GM12875 (cell line): ENCODE measurements at regions not wholly inside any gene's neighbourhood (a gene's known extent, or its start where the extent isn't known, plus 50 kb on each side); places are given as distances from the start of the nearest gene placed in this dataset.
"Not testable (repeated sequence)": the region's sequence is repeated elsewhere in the genome, so short reads cannot be mapped to it uniquely, and the experiment has no call there.

ENCODE experiments used
- H3K4me3 ChIP-seq: one replicate; pipeline ENCODE4 v1.5.1; 2011; ENCODE audit warnings: low read depth, low read length, control low read depth
- TF ChIP-seq, protein P1 (sequence below): IDR thresholded peaks from 2 replicates; pipeline ENCODE4 v1.5.1; 2011; ENCODE audit warnings: low read depth, mild to moderate bottlenecking, control low read depth, inconsistent platforms, low read length, moderate library complexity, borderline replicate concordance; ENCODE audit not compliant: insufficient read depth

DNA sequence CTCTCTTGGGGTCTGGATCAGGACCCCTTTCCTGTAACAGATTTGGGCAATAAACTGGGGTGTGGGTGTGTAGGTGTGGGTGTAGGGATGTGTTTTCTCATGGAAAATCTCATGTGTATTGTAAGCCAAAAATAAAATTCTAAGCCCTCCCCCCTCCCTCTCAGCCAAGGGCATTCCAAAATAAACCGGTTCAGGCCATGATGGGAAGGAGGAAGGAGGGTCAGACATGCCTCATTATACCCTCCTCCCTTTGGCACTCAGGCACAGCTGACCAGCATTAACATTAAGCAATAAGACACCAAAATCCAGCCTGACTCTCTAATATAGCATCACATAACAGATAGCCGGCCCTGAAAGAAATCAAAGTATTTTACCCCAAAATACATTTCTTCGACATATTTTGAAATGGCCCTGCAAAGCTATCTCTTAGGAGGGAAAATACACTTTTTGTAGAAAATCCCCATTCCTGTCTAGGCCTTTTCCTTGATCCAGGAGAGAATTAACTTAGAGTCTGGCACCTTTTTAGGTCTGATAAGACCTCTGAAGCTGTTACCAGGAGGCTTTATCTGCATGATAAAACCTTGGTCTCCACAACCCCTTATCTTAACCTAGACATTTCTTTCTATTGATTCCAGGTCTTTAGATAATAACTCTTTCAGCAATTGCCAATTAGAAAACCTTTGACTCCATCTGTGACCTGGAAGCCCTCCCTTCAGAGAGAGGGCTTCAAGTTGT, 128.7 kb upstream of the COL5A2 start:
- no peak overlapping the region for H3K4me3 ChIP-seq
- TF ChIP-seq, protein P1, sequence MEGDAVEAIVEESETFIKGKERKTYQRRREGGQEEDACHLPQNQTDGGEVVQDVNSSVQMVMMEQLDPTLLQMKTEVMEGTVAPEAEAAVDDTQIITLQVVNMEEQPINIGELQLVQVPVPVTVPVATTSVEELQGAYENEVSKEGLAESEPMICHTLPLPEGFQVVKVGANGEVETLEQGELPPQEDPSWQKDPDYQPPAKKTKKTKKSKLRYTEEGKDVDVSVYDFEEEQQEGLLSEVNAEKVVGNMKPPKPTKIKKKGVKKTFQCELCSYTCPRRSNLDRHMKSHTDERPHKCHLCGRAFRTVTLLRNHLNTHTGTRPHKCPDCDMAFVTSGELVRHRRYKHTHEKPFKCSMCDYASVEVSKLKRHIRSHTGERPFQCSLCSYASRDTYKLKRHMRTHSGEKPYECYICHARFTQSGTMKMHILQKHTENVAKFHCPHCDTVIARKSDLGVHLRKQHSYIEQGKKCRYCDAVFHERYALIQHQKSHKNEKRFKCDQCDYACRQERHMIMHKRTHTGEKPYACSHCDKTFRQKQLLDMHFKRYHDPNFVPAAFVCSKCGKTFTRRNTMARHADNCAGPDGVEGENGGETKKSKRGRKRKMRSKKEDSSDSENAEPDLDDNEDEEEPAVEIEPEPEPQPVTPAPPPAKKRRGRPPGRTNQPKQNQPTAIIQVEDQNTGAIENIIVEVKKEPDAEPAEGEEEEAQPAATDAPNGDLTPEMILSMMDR = no peak

DNA sequence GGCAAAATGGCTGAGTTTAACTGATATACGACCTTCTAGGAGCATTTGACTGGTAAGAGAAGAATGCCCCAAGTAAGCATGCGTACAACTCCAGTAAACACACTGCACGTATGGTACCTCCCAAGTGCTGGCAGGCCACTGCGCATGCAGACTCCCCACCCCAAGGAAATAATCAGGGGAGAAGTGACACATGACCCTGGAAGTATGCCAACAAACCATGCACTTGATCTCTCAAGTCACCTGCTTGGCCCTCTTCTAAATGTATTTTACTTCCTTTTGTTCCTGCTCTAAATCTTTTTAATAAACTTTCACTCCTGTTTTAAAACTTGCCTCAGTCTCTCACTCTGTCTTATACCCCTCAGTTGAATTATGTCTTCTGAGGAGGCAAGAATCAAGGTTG, 129.8 kb upstream of the COL5A2 start:
- TF ChIP-seq, protein P1 = no peak
- no peak overlapping the region for H3K4me3 ChIP-seq

DNA sequence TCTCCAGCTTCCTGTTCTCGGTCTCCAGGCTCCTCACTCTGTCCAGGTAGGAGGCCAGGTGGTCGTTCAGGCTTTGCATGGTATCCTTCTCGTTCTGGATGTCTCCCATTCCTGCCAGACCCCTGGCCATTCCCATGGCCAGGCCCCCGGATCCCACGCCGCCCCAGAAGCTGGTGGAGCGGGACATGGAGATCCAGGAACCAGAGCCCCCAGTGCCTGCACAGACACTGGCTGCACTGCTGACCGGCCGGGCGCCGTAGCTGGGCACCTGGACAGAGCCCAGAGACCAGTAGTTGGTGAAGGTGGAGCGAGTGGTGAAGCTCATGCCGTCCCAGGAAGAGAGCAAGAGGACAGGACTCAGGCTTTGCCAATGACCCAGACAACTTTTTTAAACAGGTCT, 129.1 kb upstream of the WDR75 start:
- H3K4me3 ChIP-seq = no peak overlapping the region
- TF ChIP-seq, protein P1 = no peak

DNA sequence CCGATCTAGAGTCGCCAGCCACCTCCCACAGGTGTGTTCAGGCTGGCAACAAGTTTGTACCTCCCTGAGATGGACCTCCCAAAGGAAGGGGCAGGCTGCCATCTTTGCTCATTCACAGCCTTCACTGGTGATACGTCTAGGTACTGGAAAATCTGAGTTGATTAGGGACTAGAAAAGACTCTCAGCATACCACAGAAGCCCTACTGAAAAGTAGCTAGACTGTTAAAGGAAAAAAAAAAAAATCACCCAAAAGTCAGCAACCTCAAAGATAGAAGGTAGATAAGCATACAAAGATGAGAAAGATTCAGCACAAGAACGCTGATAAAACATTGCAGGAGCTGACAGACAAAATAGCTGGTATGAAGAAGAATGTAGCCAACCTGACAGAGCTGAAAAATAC, 128.6 kb upstream of the WDR75 start:
- TF ChIP-seq, protein P1 = no peak
- H3K4me3 ChIP-seq = no peak overlapping the region

DNA sequence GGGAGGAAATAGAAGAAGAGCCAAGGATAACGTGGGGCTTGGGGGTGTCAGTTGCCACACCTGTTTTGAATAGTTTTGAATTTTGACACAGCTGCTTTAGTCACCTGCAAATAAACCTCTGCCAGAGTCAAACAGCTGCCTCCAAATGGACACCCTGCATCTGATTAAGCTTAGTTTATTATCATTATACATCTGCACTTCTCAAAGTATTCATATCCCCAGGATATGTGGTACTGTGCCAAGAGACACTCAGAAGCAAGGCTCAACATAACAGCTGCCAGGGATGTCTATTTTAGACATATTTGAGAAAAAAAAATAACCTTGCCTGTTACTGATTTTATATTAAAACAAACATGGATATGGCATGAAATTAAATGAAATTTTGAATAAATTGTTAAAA, 122.5 kb upstream of the WDR75 start:
- H3K4me3 ChIP-seq = no peak overlapping the region
- TF ChIP-seq, protein P1 = no peak

DNA sequence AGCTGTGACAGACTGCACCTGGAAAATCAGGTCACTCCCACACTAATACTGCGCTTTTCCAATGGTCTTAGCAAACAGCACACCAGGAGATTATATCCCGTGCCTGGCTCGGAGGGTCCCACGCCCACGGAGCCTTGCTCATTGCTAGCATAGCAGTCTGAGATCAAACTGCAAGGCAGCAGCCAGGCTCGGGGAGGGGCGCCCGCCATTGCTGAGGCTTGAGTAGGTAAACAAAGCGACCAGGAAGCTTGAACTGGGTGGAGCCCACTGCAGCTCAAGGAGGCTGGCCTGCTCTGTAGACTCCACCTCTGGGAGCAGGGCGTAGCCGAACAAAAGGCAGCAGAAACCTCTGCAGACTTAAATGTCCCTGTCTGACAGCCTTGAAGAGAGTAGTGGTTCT, 121.8 kb upstream of the WDR75 start:
- not testable (repeated sequence) for H3K4me3 ChIP-seq

DNA sequence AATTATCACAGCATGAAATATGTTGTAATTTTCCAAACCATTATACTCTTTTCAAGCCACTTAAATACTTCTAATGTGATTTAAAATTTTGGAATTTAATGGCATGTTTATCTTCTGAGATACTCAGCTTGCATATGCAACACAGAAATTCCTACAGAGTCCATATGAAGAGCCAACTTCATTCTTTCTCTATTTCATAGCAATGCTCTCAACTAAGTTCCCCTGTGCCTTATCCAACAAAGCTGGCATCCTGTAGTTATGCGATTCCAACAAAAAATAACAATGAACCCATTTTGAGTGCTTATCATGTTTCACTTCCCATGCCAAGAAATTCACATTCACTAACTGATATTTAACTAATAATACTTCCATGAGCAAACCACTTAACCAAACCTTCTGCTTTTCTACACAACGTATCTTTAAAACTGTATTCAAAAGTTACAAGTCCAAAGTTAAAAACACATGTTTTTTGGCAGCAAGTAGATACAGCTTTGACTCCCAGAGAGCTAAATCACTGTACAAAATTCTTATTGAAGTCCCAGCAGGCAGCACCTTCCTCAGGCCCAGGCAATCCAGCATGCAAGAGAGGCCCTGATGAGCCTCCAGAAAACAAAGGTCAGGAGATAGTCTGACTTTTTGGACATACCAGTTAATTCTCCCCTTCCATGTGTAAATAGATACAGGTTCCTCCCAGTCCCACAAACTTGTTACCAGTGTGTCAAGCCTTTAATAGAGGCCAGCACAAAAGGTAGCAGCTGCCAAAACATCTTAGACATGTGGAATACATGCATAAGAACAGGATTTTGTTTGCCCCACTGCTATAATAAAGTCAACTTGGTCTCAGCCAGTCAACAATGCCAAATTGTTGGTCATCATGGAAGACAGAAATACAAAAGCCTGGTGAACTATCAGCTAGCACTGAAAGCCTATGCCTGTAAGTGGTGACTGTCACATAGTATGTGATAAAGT, 113.1 kb upstream of the WDR75 start:
- TF ChIP-seq, protein P1 = no peak
- H3K4me3 ChIP-seq = no peak overlapping the region
